Medulla oblongata (tissue), 1 donor: ENCODE measurements at regions not wholly inside any gene's neighbourhood (a gene's known extent, or its start where the extent isn't known, plus 50 kb on each side); places are given as distances from the start of the nearest gene placed in this dataset.
"Not testable (repeated sequence)": the region's sequence is repeated elsewhere in the genome, so short reads cannot be mapped to it uniquely, and the experiment has no call there.

ENCODE experiments used
- DNase-seq: peaks from one replicate; pipeline ENCODE4 v3.0.0-alpha.2; 2015; ENCODE audit errors: extremely low spot score

- DNase-seq: peak; percentile 96
Measured at GRCh38 chr3:125916376-125916978, 52.5 kb upstream of the ROPN1B start.

- DNase-seq: peak; percentile 12
Measured at GRCh38 chr3:125917020-125917549, 51.9 kb upstream of the ROPN1B start.

GRCh38 chr3:125918024-125918423 is 51.0 kb upstream of the ROPN1B start:
- not testable (repeated sequence) for DNase-seq

- not testable (repeated sequence) for DNase-seq
Measured at GRCh38 chr3:125918451-125918850, 50.5 kb upstream of the ROPN1B start.

GRCh38 chr3:125918866-125919265 is 50.1 kb upstream of the ROPN1B start:
- not testable (repeated sequence) for DNase-seq
